Loucy (cell line): ENCODE measurements at regions not wholly inside any gene's neighbourhood (a gene's known extent, or its start where the extent isn't known, plus 50 kb on each side); places are given as distances from the start of the nearest gene placed in this dataset.

Source experiments
- EZH2phosphoT487 ChIP-seq: fragments of 200-600 bp; IDR thresholded peaks from 2 replicates; pipeline ENCODE4 v1.6.1; 2018; ENCODE audit warnings: antibody characterized with exemption, mild to moderate bottlenecking, moderate library complexity, borderline replicate concordance
- TF ChIP-seq, protein P1 (sequence below): fragments of 200-600 bp; sonication (generic); conservative IDR thresholded peaks from 2 replicates; pipeline ENCODE4 v1.5.1; 2014; ENCODE audit warnings: mild to moderate bottlenecking, antibody characterized with exemption, low read length

DNA sequence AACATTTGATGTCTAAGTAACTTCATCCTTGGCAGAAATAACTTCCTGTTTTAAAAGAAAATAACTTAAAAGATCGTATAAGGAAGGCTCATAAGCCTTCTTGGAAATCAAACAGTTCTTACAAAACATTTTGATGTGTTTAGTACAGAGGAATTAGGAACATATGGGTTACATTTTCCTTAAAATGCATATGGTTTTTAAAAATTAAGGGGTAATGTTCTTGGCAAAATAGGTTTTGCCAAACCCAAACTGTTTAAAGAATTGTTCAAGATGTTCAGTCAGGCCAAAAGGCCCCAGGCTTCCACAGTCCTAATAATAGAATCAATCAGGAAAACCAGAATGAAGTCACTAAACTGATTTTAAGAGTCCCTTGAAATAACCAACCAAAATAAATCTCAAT, 142.7 kb upstream of the SLC35B3 start:
- TF ChIP-seq, protein P1, sequence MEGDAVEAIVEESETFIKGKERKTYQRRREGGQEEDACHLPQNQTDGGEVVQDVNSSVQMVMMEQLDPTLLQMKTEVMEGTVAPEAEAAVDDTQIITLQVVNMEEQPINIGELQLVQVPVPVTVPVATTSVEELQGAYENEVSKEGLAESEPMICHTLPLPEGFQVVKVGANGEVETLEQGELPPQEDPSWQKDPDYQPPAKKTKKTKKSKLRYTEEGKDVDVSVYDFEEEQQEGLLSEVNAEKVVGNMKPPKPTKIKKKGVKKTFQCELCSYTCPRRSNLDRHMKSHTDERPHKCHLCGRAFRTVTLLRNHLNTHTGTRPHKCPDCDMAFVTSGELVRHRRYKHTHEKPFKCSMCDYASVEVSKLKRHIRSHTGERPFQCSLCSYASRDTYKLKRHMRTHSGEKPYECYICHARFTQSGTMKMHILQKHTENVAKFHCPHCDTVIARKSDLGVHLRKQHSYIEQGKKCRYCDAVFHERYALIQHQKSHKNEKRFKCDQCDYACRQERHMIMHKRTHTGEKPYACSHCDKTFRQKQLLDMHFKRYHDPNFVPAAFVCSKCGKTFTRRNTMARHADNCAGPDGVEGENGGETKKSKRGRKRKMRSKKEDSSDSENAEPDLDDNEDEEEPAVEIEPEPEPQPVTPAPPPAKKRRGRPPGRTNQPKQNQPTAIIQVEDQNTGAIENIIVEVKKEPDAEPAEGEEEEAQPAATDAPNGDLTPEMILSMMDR, result no peak
- TF ChIP-seq EZH2phosphoT487, result no peak
